CD4-positive, alpha-beta T cell (primary cell): ENCODE measurements at regions not wholly inside any gene's neighbourhood (a gene's known extent, or its start where the extent isn't known, plus 50 kb on each side); places are given as distances from the start of the nearest gene placed in this dataset.

Source experiments
- ATAC-seq: fragments of 200-7000 bp; cut with Tn5 transposase; one replicate; pipeline ENCODE4 v1.10.0; 2022; ENCODE audit warnings: mild to moderate bottlenecking; ENCODE audit not compliant: poor library complexity
- CTCF ChIA-PET: fragments of 350-600 bp; sonication (Branson Sonifier 250); formaldehyde crosslinking; loops from one replicate; lab custom pipeline; 2021; ENCODE audit warnings: antibody characterized with exemption, inconsistent platforms; lab: Charles Lee
- POLR2A ChIA-PET: fragments of 350-600 bp; sonication (Branson Sonifier 250); formaldehyde crosslinking; loops from one replicate; lab custom pipeline; 2021; ENCODE audit warnings: antibody characterized with exemption, inconsistent platforms; lab: Charles Lee
- DNase-seq, 14 experiments: peaks; one replicate each; pipeline ENCODE4 v3.0.0-alpha.2; 2013 to 2020; ENCODE audit warnings: mixed read lengths in 2 of 14
- H3K27ac ChIP-seq, 2 donors: one replicate each; pipeline versions ENCODE4 v1.5.1 to v1.7.0; 2013; ENCODE audit warnings: low read length in 2 of 2, low read depth in 1 of 2, mild to moderate bottlenecking in 1 of 2
- H3K27me3 ChIP-seq, 2 experiments: 1 replicate in 1 of 2; 2 replicates in 1 of 2; pipeline versions ENCODE4 v1.6.1 to v1.7.0; 2013; ENCODE audit warnings: low read length in 2 of 2, control low read depth in 1 of 2, mild to moderate bottlenecking in 1 of 2, moderate library complexity in 1 of 2; ENCODE audit not compliant: insufficient read depth in 2 of 2, control insufficient read depth in 1 of 2
- H3K36me3 ChIP-seq: one replicate; pipeline ENCODE4 v1.6.1; 2013; ENCODE audit warnings: low read length, control low read depth; ENCODE audit not compliant: insufficient read depth
- H3K4me1 ChIP-seq: one replicate; pipeline ENCODE4 v1.6.1; 2013; ENCODE audit warnings: low read length, control low read depth; ENCODE audit not compliant: insufficient read depth
- H3K4me3 ChIP-seq: one replicate; pipeline ENCODE4 v1.5.1; 2013; ENCODE audit warnings: mild to moderate bottlenecking, low read length, moderate library complexity
- H3K9me3 ChIP-seq, 2 experiments: 1 replicate in 1 of 2; 2 replicates in 1 of 2; pipeline versions ENCODE4 v1.6.1 to v1.7.0; 2013; ENCODE audit warnings: low read length in 2 of 2, mild to moderate bottlenecking in 2 of 2, control low read depth in 1 of 2, moderate library complexity in 1 of 2; ENCODE audit not compliant: control insufficient read depth in 1 of 2, insufficient read depth in 1 of 2
- H3K27ac Mint-ChIP-seq: one replicate; pipeline ENCODE4 v1.8.0; 2020; ENCODE audit warnings: mixed read lengths
- H3K27me3 Mint-ChIP-seq: one replicate; pipeline ENCODE4 v1.8.0; 2021; ENCODE audit warnings: mixed read lengths
- H3K36me3 Mint-ChIP-seq: one replicate; pipeline ENCODE4 v1.8.0; 2021; ENCODE audit warnings: low read depth, mixed read lengths
- H3K4me1 Mint-ChIP-seq: one replicate; pipeline ENCODE4 v1.8.0; 2021; ENCODE audit warnings: low read depth, mixed read lengths
- H3K4me3 Mint-ChIP-seq: one replicate; pipeline ENCODE4 v1.8.0; 2020; ENCODE audit warnings: mild to moderate bottlenecking, mixed read lengths
- H3K9me3 Mint-ChIP-seq: one replicate; pipeline ENCODE4 v1.8.0; 2020; ENCODE audit warnings: mixed read lengths
- intact Hi-C, 2 experiments: fragments of 100-400 bp; cut with DNase I in 1 of 2; cut with micrococcal nuclease in 1 of 2; formaldehyde crosslinking; loops; one replicate each; pipeline versions ENCODE4 v1.15.1 to v1.9.0; 2023 to 2025; cut with DNase I, micrococcal nuclease
- TF ChIP-seq, protein P1 (sequence below): fragments of 200-600 bp; IDR thresholded peaks from one replicate; pipeline ENCODE4 v1.8.0; 2022; ENCODE audit warnings: antibody characterized with exemption, mild to moderate bottlenecking

- ChIA-PET POLR2A (no interaction called here), CTCF (no interaction called here)
- H3K4me1 Mint-ChIP-seq, result no peaks in the 10 kb centered on the region
- TF ChIP-seq, protein P1, sequence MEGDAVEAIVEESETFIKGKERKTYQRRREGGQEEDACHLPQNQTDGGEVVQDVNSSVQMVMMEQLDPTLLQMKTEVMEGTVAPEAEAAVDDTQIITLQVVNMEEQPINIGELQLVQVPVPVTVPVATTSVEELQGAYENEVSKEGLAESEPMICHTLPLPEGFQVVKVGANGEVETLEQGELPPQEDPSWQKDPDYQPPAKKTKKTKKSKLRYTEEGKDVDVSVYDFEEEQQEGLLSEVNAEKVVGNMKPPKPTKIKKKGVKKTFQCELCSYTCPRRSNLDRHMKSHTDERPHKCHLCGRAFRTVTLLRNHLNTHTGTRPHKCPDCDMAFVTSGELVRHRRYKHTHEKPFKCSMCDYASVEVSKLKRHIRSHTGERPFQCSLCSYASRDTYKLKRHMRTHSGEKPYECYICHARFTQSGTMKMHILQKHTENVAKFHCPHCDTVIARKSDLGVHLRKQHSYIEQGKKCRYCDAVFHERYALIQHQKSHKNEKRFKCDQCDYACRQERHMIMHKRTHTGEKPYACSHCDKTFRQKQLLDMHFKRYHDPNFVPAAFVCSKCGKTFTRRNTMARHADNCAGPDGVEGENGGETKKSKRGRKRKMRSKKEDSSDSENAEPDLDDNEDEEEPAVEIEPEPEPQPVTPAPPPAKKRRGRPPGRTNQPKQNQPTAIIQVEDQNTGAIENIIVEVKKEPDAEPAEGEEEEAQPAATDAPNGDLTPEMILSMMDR, result no peak
- ATAC-seq, result no peak
- Histone ChIP-seq H3K4me3 (no peak overlapping the region), H3K9me3 (no peaks in the 10 kb centered on the region), H3K4me1 (no peaks in the 10 kb centered on the region), H3K36me3 (no peaks in the 10 kb centered on the region), H3K27me3 (no peaks in the 10 kb centered on the region), H3K27ac (no peak overlapping the region)
- H3K36me3 Mint-ChIP-seq, result no peaks in the 10 kb centered on the region
- H3K27me3 Mint-ChIP-seq, result no peaks in the 10 kb centered on the region
- no peaks in the 10 kb centered on the region for H3K9me3 Mint-ChIP-seq
- no peak for DNase-seq
- no peak overlapping the region for H3K27ac Mint-ChIP-seq
- no peak overlapping the region for H3K4me3 Mint-ChIP-seq
- intact Hi-C loops, result no loop called here
Observed at GRCh38 chr1:113242481-113242880, 147.8 kb upstream of the MAGI3 start.

DNA sequence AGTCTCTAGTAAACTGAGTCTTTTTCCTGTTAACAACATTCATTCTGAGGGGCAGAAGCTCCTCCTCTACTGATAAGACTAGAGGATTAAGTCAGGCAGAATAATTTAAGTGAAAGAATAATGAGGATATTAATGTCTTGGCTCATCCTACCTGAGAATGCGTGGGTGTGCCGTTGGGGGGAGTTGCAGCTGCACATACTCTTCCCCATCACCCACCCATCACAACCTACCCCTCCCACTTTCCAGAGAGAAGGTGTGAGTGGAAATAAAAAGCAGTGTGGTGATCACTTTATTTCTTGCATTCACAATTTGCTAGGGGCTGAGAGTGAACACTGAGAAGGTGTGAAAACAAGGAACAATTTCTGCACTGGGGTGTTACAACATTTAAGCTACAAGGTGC, 146.8 kb upstream of the MAGI3 start:
- no peaks in the 10 kb centered on the region for H3K27me3 ChIP-seq
- ChIA-PET CTCF (no interaction called here), POLR2A (no interaction called here)
- H3K9me3 ChIP-seq, result no peaks in the 10 kb centered on the region
- ATAC-seq (no peak), DNase-seq (no peak)
- TF ChIP-seq, protein P1, result no peak
- Mint-ChIP-seq H3K36me3 (no peaks in the 10 kb centered on the region), H3K9me3 (no peaks in the 10 kb centered on the region), H3K27me3 (no peaks in the 10 kb centered on the region), H3K27ac (no peak overlapping the region), H3K4me3 (no peak overlapping the region), H3K4me1 (no peaks in the 10 kb centered on the region)
- no peak overlapping the region for H3K27ac ChIP-seq
- H3K4me3 ChIP-seq, result no peak overlapping the region
- no peaks in the 10 kb centered on the region for H3K4me1 ChIP-seq
- no peaks in the 10 kb centered on the region for H3K36me3 ChIP-seq
- intact Hi-C loops, result no loop called here

GRCh38 chr1:113244112-113244820, 146.0 kb upstream of the MAGI3 start:
- Mint-ChIP-seq H3K27me3 (no peaks in the 10 kb centered on the region), H3K36me3 (no peaks in the 10 kb centered on the region), H3K4me1 (no peaks in the 10 kb centered on the region), H3K4me3 (no peak overlapping the region), H3K27ac (no peak overlapping the region), H3K9me3 (no peaks in the 10 kb centered on the region)
- Histone ChIP-seq H3K36me3 (no peaks in the 10 kb centered on the region), H3K27ac (no peak overlapping the region), H3K27me3 (no peaks in the 10 kb centered on the region), H3K9me3 (no peaks in the 10 kb centered on the region), H3K4me3 (no peak overlapping the region), H3K4me1 (no peaks in the 10 kb centered on the region)
- POLR2A ChIA-PET, result no interaction called here
- TF ChIP-seq, protein P1, result no peak
- ATAC-seq, result no peak
- no peak for DNase-seq
- intact Hi-C loops, result no loop called here
- CTCF ChIA-PET, result no interaction called here
